PC-3 (cell line): ENCODE measurements at regions not wholly inside any gene's neighbourhood (a gene's known extent, or its start where the extent isn't known, plus 50 kb on each side); places are given as distances from the start of the nearest gene placed in this dataset.

Experiments used
- ATAC-seq: fragments of 200-7000 bp; cut with Tn5 transposase; 2 replicates; pipeline ENCODE4 v1.9.1; 2020; ENCODE audit warnings: mild to moderate bottlenecking, moderate library complexity
- BruUV-seq: library from RNA; stranded (reverse); fragments of 400-500 nt; replicated peaks from 2 replicates; lab custom pipeline; 2021; lab: Mats Ljungman, UMichigan
- CTCF ChIA-PET: fragments of 300-600 bp; sonication (Branson Sonifier 250); formaldehyde crosslinking; loops from one replicate; lab custom pipeline; 2022; ENCODE audit warnings: antibody characterized with exemption; lab: Charles Lee
- POLR2A ChIA-PET: fragments of 300-600 bp; sonication (Branson Sonifier 250); formaldehyde crosslinking; loops from one replicate; lab custom pipeline; 2022; ENCODE audit warnings: antibody characterized with exemption; ENCODE audit not compliant: unreplicated experiment; lab: Charles Lee
- DNase-seq: peaks from one replicate; pipeline ENCODE4 v3.0.0-alpha.2; 2015
- H2AFZ ChIP-seq: fragments of 300-600 bp; sonication (generic); 2 replicates; pipeline ENCODE4 v1.6.0; 2016; ENCODE audit warnings: antibody characterized with exemption, low read length
- H3F3A ChIP-seq: fragments of 300-600 bp; sonication (generic); one replicate; pipeline ENCODE4 v1.6.0; 2017; ENCODE audit warnings: antibody characterized with exemption, low read length, control low read depth, mild to moderate bottlenecking; ENCODE audit not compliant: unreplicated experiment
- H3K27ac ChIP-seq: fragments of 300-600 bp; sonication (generic); 2 replicates; pipeline ENCODE4 v1.5.1; 2016; ENCODE audit warnings: mild to moderate bottlenecking, low read length
- H3K27me3 ChIP-seq: fragments of 300-600 bp; sonication (generic); 2 replicates; pipeline ENCODE4 v1.6.1; 2016; ENCODE audit warnings: low read length, mixed read lengths
- H3K36me3 ChIP-seq: fragments of 300-600 bp; sonication (generic); 2 replicates; pipeline ENCODE4 v1.6.1; 2016; ENCODE audit warnings: low read depth, mixed run types, low read length, mixed read lengths
- H3K4me1 ChIP-seq: fragments of 300-600 bp; sonication (generic); 2 replicates; pipeline ENCODE4 v1.5.1; 2016; ENCODE audit warnings: low read length; ENCODE audit not compliant: insufficient read depth
- H3K4me2 ChIP-seq: fragments of 300-600 bp; sonication (generic); 2 replicates; pipeline ENCODE4 v1.6.0; 2016; ENCODE audit warnings: low read length
- H3K4me3 ChIP-seq: fragments of 300-600 bp; sonication (generic); 2 replicates; pipeline ENCODE4 v1.5.1; 2016; ENCODE audit warnings: mild to moderate bottlenecking, low read length, mixed read lengths
- H3K79me2 ChIP-seq: fragments of 300-600 bp; sonication (generic); 2 replicates; pipeline ENCODE4 v1.6.1; 2017; ENCODE audit warnings: low read length, mixed read lengths
- H3K9ac ChIP-seq: fragments of 300-600 bp; sonication (generic); 2 replicates; pipeline ENCODE4 v1.6.0; 2016; ENCODE audit warnings: mild to moderate bottlenecking, low read length
- H3K9me2 ChIP-seq: fragments of 300-600 bp; sonication (generic); replicated peaks from 2 replicates; pipeline ENCODE4 v1.6.1; 2016; ENCODE audit warnings: mixed run types, low read length, mixed read lengths
- H3K9me3 ChIP-seq: fragments of 300-600 bp; sonication (generic); 2 replicates; pipeline ENCODE4 v1.6.1; 2016; ENCODE audit warnings: low read length, mixed read lengths
- H4K20me1 ChIP-seq: fragments of 300-600 bp; sonication (generic); 2 replicates; pipeline ENCODE4 v1.6.1; 2016; ENCODE audit warnings: low read length, mixed read lengths
- EZH2 ChIP-seq: fragments of 300-600 bp; sonication (generic); IDR thresholded peaks from one replicate; pipeline ENCODE4 v1.6.1; 2017; ENCODE audit warnings: antibody characterized with exemption, mild to moderate bottlenecking, low read length; ENCODE audit not compliant: unreplicated experiment
- EZH2phosphoT487 ChIP-seq: fragments of 300-600 bp; sonication (generic); IDR thresholded peaks from 2 replicates; pipeline ENCODE4 v1.6.1; 2018; ENCODE audit warnings: mild to moderate bottlenecking, antibody characterized with exemption, low read length, borderline replicate concordance
- intact Hi-C: fragments of 100-400 bp; cut with micrococcal nuclease; formaldehyde crosslinking; loops from 2 replicates; pipeline ENCODE4 v1.9.0; 2023
- TF ChIP-seq, protein P1 (sequence below): fragments of 300-600 bp; sonication (generic); conservative IDR thresholded peaks from 2 replicates; pipeline ENCODE4 v1.5.1; 2017; ENCODE audit warnings: antibody characterized with exemption, low read depth, mild to moderate bottlenecking, low read length

DNA sequence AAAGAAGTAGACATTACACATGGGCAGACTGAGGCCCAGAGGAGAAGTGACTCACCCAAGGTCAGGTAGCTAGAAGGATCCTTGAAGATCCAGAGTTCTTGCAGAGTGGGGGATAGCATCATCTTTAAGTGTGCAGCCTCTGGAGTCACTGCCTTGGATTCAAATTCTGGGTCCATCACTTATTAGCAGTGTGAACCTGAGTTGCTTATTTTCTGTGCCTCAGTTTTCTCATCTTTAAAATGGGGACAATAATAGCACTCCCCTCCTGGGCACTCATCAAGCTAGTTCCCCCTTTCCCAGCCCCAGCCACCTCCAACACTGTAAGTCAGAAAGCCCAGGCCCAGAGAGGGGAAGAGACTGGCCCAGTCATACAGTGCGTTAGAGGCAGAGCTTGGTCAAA is 141.8 kb upstream of the PJA1 start:
- Histone ChIP-seq H3K4me2 (no peak overlapping the region), H2AFZ (no peak overlapping the region), H3K27me3 (no peaks in the 10 kb centered on the region), H3K4me1 (no peaks in the 10 kb centered on the region), H3K9me2 (no peaks in the 10 kb centered on the region), H3K4me3 (no peak overlapping the region), H3F3A (no peaks in the 10 kb centered on the region), H3K79me2 (no peaks in the 10 kb centered on the region), H4K20me1 (no peaks in the 10 kb centered on the region), H3K27ac (no peak overlapping the region), H3K9ac (no peak overlapping the region), H3K9me3 (no peaks in the 10 kb centered on the region), H3K36me3 (no peaks in the 10 kb centered on the region)
- ChIA-PET CTCF (no interaction called here), POLR2A (no interaction called here)
- no TSS peak for BruUV-seq
- intact Hi-C loops: no loop called here
- DNase-seq (no peak), ATAC-seq (no peak)
- TF ChIP-seq, protein P1, sequence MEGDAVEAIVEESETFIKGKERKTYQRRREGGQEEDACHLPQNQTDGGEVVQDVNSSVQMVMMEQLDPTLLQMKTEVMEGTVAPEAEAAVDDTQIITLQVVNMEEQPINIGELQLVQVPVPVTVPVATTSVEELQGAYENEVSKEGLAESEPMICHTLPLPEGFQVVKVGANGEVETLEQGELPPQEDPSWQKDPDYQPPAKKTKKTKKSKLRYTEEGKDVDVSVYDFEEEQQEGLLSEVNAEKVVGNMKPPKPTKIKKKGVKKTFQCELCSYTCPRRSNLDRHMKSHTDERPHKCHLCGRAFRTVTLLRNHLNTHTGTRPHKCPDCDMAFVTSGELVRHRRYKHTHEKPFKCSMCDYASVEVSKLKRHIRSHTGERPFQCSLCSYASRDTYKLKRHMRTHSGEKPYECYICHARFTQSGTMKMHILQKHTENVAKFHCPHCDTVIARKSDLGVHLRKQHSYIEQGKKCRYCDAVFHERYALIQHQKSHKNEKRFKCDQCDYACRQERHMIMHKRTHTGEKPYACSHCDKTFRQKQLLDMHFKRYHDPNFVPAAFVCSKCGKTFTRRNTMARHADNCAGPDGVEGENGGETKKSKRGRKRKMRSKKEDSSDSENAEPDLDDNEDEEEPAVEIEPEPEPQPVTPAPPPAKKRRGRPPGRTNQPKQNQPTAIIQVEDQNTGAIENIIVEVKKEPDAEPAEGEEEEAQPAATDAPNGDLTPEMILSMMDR: no peak

GRCh38 chrX:69306063-69306404 is 140.8 kb upstream of the PJA1 start:
- no peak for ATAC-seq
- no peaks in the 10 kb centered on the region for H3K9me2 ChIP-seq
- no peak overlapping the region for H3K4me3 ChIP-seq
- intact Hi-C loops: no loop called here
- peaks cover 3% of the 10 kb centered on the region; the same call in 1 of the 2 replicates for H3K27me3 ChIP-seq
- ChIA-PET CTCF (no interaction called here), POLR2A (no interaction called here)
- DNase-seq: no peak
- no peaks in the 10 kb centered on the region for H3K9me3 ChIP-seq
- H4K20me1 ChIP-seq: no peaks in the 10 kb centered on the region
- no peaks in the 10 kb centered on the region for H3K79me2 ChIP-seq
- no peak overlapping the region for H3K27ac ChIP-seq
- no peak for TF ChIP-seq EZH2
- no peak for TF ChIP-seq EZH2phosphoT487
- TF ChIP-seq, protein P1: no peak
- no peak overlapping the region for H2AFZ ChIP-seq
- no peaks in the 10 kb centered on the region for H3F3A ChIP-seq
- no peaks in the 10 kb centered on the region for H3K36me3 ChIP-seq
- no TSS peak for BruUV-seq
- H3K4me2 ChIP-seq: no peak overlapping the region
- no peaks in the 10 kb centered on the region for H3K4me1 ChIP-seq
- H3K9ac ChIP-seq: no peak overlapping the region

GRCh38 chrX:69305333-69306062 is 140.2 kb upstream of the PJA1 start:
- no peaks in the 10 kb centered on the region for H3K9me3 ChIP-seq
- no peak for ATAC-seq

More at GRCh38 chrX:69305333-69306062, 140.2 kb upstream of the PJA1 start:
- intact Hi-C loops: no loop called here
- ChIA-PET POLR2A (no interaction called here), CTCF (no interaction called here)
- no peaks in the 10 kb centered on the region for H3K9me2 ChIP-seq
- no peak overlapping the region for H3K4me3 ChIP-seq
- no peaks in the 10 kb centered on the region for H3K4me1 ChIP-seq
- no peaks in the 10 kb centered on the region for H3K79me2 ChIP-seq
- H2AFZ ChIP-seq: no peak overlapping the region
- BruUV-seq: no TSS peak
- no peak for DNase-seq
- no peak overlapping the region for H3K9ac ChIP-seq
- H3K27ac ChIP-seq: no peak overlapping the region
- no peak overlapping the region for H3K4me2 ChIP-seq
- no peaks in the 10 kb centered on the region for H4K20me1 ChIP-seq
- H3K36me3 ChIP-seq: no peaks in the 10 kb centered on the region
- H3K27me3 ChIP-seq: peaks cover 3% of the 10 kb centered on the region; the same call in 1 of the 2 replicates
- TF ChIP-seq EZH2phosphoT487 (no peak), EZH2 (no peak)
- no peaks in the 10 kb centered on the region for H3F3A ChIP-seq
